ENCODE measurements at regions not wholly inside any gene's neighbourhood (a gene's known extent, or its start where the extent isn't known, plus 50 kb on each side); places are given as distances from the start of the nearest gene placed in this dataset.

DNA sequence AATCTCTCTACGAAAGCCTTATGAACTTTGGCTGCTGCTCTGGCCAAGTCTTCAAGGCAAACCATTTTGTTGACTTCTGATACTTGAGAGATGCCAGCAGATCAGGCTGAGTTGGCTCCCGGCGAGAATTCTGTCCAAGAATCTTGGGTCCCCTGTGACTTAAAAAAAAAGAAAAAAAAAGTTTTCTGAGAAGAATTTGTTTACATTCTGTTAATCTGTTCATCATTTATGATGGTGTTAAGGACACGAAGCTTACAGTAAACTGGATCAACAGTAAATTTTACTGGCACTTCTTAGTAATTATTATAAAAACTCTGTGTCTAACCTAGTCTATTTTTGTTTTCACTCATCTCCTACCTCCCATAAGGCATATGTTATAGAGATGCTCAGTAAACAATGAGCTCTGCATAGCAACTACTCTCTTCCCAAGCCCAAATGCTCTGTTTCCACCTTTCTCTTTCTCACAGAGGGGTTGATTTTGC is 320.9 kb upstream of the RASGRP1 start:
- TF ChIP-seq ZNF8 (CRISPR knock-in tag; IDR thresholded peaks at IDR 0.05), result no peak
- TF ChIP-seq, protein P1, sequence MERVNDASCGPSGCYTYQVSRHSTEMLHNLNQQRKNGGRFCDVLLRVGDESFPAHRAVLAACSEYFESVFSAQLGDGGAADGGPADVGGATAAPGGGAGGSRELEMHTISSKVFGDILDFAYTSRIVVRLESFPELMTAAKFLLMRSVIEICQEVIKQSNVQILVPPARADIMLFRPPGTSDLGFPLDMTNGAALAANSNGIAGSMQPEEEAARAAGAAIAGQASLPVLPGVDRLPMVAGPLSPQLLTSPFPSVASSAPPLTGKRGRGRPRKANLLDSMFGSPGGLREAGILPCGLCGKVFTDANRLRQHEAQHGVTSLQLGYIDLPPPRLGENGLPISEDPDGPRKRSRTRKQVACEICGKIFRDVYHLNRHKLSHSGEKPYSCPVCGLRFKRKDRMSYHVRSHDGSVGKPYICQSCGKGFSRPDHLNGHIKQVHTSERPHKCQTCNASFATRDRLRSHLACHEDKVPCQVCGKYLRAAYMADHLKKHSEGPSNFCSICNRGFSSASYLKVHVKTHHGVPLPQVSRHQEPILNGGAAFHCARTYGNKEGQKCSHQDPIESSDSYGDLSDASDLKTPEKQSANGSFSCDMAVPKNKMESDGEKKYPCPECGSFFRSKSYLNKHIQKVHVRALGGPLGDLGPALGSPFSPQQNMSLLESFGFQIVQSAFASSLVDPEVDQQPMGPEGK (CRISPR knock-in tag; IDR thresholded peaks at IDR 0.05; ENCODE audit: borderline replicate concordance), result no peak
